WTC11 (cell line): ENCODE measurements at regions not wholly inside any gene's neighbourhood (a gene's known extent, or its start where the extent isn't known, plus 50 kb on each side); places are given as distances from the start of the nearest gene placed in this dataset.

Experiments
- ATAC-seq: fragments of 200-7000 bp; cut with Tn5 transposase; 2 replicates; pipeline ENCODE4 v1.10.0; 2021; ENCODE audit warnings: mild to moderate bottlenecking, moderate library complexity
- CTCF ChIA-PET: fragments of 300-600 bp; sonication (Branson Sonifier 250); formaldehyde crosslinking; loops from one replicate; lab custom pipeline; 2021; ENCODE audit warnings: antibody characterized with exemption; lab: Charles Lee
- POLR2A ChIA-PET: fragments of 350-600 bp; sonication (Branson Sonifier 250); formaldehyde crosslinking; loops from one replicate; lab custom pipeline; 2021; ENCODE audit warnings: antibody characterized with exemption; lab: Charles Lee
- DNase-seq: peaks from one replicate; pipeline ENCODE4 v3.0.0; 2021; ENCODE audit warnings: low spot score
- H3K27ac Mint-ChIP-seq: 2 replicates; pipeline ENCODE4 v1.8.0; 2021; ENCODE audit warnings: mixed read lengths
- H3K27me3 Mint-ChIP-seq: 2 replicates; pipeline ENCODE4 v1.8.0; 2021; ENCODE audit warnings: low read depth, mild to moderate bottlenecking, moderate library complexity, mixed read lengths
- H3K36me3 Mint-ChIP-seq: 2 replicates; pipeline ENCODE4 v1.8.0; 2021; ENCODE audit warnings: mixed read lengths
- H3K4me1 Mint-ChIP-seq: 2 replicates; pipeline ENCODE4 v1.8.0; 2022; ENCODE audit warnings: mixed read lengths
- H3K4me3 Mint-ChIP-seq: 2 replicates; pipeline ENCODE4 v1.8.0; 2021; ENCODE audit warnings: mild to moderate bottlenecking, moderate library complexity, mixed read lengths
- H3K9me3 Mint-ChIP-seq: 2 replicates; pipeline ENCODE4 v1.8.0; 2021; ENCODE audit warnings: mixed read lengths
- ATF1 ChIP-seq: sonication (generic); formaldehyde crosslinking; IDR thresholded peaks from 2 replicates; pipeline ENCODE4 v1.8.1; 2023; ENCODE audit warnings: mild to moderate bottlenecking, moderate library complexity, missing genetic modification reagents
- CREM ChIP-seq: sonication (generic); formaldehyde crosslinking; IDR thresholded peaks from 2 replicates; pipeline ENCODE4 v1.8.1; 2022; ENCODE audit warnings: mild to moderate bottlenecking, missing genetic modification reagents, moderate library complexity
- EMX1 ChIP-seq: fragments of 250-450 bp; sonication (Bioruptor Pico); IDR thresholded peaks from 2 replicates; pipeline ENCODE4 v1.8.0; 2021; ENCODE audit warnings: mild to moderate bottlenecking
- FOXP1 ChIP-seq: sonication (generic); formaldehyde crosslinking; IDR thresholded peaks from 2 replicates; pipeline ENCODE4 v1.8.0; 2022; ENCODE audit warnings: missing genetic modification reagents, mild to moderate bottlenecking, moderate library complexity, borderline replicate concordance
- GRHL2 ChIP-seq: fragments of 250-450 bp; sonication (Bioruptor Pico); IDR thresholded peaks from 2 replicates; pipeline ENCODE4 v1.8.0; 2022; ENCODE audit warnings: mild to moderate bottlenecking, moderate library complexity; ENCODE audit not compliant: insufficient replicate concordance, severe bottlenecking
- MYBL2 ChIP-seq: sonication (generic); formaldehyde crosslinking; IDR thresholded peaks from 2 replicates; pipeline ENCODE4 v1.8.1; 2023; ENCODE audit warnings: mild to moderate bottlenecking, moderate library complexity, missing genetic modification reagents
- NR2C2 ChIP-seq: sonication (generic); formaldehyde crosslinking; IDR thresholded peaks from 2 replicates; pipeline ENCODE4 v1.8.0; 2022; ENCODE audit warnings: mild to moderate bottlenecking, missing genetic modification reagents
- SOX15 ChIP-seq: fragments of 250-450 bp; sonication (Bioruptor Pico); IDR thresholded peaks from 2 replicates; pipeline ENCODE4 v1.9.0; 2021; ENCODE audit warnings: mild to moderate bottlenecking
- TEAD4 ChIP-seq: sonication (generic); formaldehyde crosslinking; IDR thresholded peaks from 2 replicates; pipeline ENCODE4 v1.8.0; 2022; ENCODE audit warnings: mild to moderate bottlenecking, missing genetic modification reagents
- ZBTB21 ChIP-seq: sonication (generic); formaldehyde crosslinking; IDR thresholded peaks from 2 replicates; pipeline ENCODE4 v1.8.1; 2023; ENCODE audit warnings: mild to moderate bottlenecking, missing genetic modification reagents, borderline replicate concordance
- ZNF121 ChIP-seq: sonication (generic); formaldehyde crosslinking; IDR thresholded peaks from 2 replicates; pipeline ENCODE4 v1.8.0; 2023; ENCODE audit warnings: missing genetic modification reagents
- ZNF219 ChIP-seq: sonication (generic); formaldehyde crosslinking; IDR thresholded peaks from 2 replicates; pipeline ENCODE4 v1.8.0; 2023; ENCODE audit warnings: missing genetic modification reagents, mild to moderate bottlenecking, borderline replicate concordance
- ZNF263 ChIP-seq: sonication (generic); formaldehyde crosslinking; IDR thresholded peaks from 2 replicates; pipeline ENCODE4 v1.8.1; 2022; ENCODE audit warnings: low read depth, mild to moderate bottlenecking, moderate library complexity, missing genetic modification reagents
- TF ChIP-seq, protein P1 (sequence below): fragments of 250-450 bp; sonication (Bioruptor Pico); IDR thresholded peaks from 2 replicates; pipeline ENCODE4 v1.9.0; 2021; ENCODE audit warnings: mild to moderate bottlenecking
- TF ChIP-seq, protein P2 (sequence below): sonication (generic); formaldehyde crosslinking; IDR thresholded peaks from 2 replicates; pipeline ENCODE4 v1.8.1; 2022; ENCODE audit warnings: mild to moderate bottlenecking, missing genetic modification reagents, moderate library complexity, borderline replicate concordance
- TF ChIP-seq, protein P3 (sequence below): sonication (generic); formaldehyde crosslinking; IDR thresholded peaks from 2 replicates; pipeline ENCODE4 v1.8.0; 2022; ENCODE audit warnings: mild to moderate bottlenecking, missing genetic modification reagents
- TF ChIP-seq, protein P4 (sequence below): sonication (generic); formaldehyde crosslinking; IDR thresholded peaks from 2 replicates; pipeline ENCODE4 v1.8.1; 2023; ENCODE audit warnings: mild to moderate bottlenecking, missing genetic modification reagents, moderate library complexity
- TF ChIP-seq, protein P5 (sequence below): sonication (generic); formaldehyde crosslinking; IDR thresholded peaks from 2 replicates; pipeline ENCODE4 v1.8.0; 2022; ENCODE audit warnings: mild to moderate bottlenecking, missing genetic modification reagents
- TF ChIP-seq, protein P6 (sequence below): sonication (generic); formaldehyde crosslinking; IDR thresholded peaks from 2 replicates; pipeline ENCODE4 v1.8.1; 2022; ENCODE audit warnings: missing genetic modification reagents, borderline replicate concordance
- TF ChIP-seq, protein P7 (sequence below): fragments of 200-600 bp; IDR thresholded peaks from 2 replicates; pipeline ENCODE4 v1.8.0; 2022; ENCODE audit warnings: antibody characterized with exemption
- TF ChIP-seq, protein P8 (sequence below): sonication (generic); formaldehyde crosslinking; conservative IDR thresholded peaks from 2 replicates; pipeline ENCODE4 v1.8.1; 2022; ENCODE audit warnings: mild to moderate bottlenecking, missing genetic modification reagents

DNA sequence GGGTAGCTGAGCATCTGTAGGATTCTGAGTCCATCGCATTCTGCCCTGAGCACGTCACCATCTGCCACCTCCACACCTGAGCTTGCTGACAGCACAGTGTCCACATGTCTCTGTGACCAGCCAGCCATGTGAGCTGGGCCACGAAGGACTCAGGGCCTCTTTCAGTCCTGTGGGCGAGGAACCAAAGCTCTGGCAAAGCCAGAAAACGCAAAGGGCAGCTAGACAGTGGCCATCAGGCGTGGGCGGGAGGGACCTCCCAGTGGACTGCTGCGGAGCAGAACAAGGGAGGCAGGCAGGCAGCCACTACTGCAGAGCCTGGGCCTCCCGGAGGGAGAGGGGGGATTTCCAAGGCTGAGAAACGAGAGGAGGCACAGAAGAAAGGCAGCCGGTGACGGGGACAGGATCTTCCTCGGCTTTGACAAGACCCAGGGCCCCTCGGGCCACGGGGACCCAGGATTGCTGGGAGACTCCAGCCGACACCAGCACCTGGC, 274.6 kb upstream of the SALL3 start (continued):
- TF ChIP-seq, protein P1, sequence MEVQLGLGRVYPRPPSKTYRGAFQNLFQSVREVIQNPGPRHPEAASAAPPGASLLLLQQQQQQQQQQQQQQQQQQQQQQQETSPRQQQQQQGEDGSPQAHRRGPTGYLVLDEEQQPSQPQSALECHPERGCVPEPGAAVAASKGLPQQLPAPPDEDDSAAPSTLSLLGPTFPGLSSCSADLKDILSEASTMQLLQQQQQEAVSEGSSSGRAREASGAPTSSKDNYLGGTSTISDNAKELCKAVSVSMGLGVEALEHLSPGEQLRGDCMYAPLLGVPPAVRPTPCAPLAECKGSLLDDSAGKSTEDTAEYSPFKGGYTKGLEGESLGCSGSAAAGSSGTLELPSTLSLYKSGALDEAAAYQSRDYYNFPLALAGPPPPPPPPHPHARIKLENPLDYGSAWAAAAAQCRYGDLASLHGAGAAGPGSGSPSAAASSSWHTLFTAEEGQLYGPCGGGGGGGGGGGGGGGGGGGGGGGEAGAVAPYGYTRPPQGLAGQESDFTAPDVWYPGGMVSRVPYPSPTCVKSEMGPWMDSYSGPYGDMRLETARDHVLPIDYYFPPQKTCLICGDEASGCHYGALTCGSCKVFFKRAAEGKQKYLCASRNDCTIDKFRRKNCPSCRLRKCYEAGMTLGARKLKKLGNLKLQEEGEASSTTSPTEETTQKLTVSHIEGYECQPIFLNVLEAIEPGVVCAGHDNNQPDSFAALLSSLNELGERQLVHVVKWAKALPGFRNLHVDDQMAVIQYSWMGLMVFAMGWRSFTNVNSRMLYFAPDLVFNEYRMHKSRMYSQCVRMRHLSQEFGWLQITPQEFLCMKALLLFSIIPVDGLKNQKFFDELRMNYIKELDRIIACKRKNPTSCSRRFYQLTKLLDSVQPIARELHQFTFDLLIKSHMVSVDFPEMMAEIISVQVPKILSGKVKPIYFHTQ = no peak
- TF ChIP-seq, protein P2, sequence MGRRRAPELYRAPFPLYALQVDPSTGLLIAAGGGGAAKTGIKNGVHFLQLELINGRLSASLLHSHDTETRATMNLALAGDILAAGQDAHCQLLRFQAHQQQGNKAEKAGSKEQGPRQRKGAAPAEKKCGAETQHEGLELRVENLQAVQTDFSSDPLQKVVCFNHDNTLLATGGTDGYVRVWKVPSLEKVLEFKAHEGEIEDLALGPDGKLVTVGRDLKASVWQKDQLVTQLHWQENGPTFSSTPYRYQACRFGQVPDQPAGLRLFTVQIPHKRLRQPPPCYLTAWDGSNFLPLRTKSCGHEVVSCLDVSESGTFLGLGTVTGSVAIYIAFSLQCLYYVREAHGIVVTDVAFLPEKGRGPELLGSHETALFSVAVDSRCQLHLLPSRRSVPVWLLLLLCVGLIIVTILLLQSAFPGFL (CRISPR knock-in tag) = no peak
- TF ChIP-seq, protein P3, sequence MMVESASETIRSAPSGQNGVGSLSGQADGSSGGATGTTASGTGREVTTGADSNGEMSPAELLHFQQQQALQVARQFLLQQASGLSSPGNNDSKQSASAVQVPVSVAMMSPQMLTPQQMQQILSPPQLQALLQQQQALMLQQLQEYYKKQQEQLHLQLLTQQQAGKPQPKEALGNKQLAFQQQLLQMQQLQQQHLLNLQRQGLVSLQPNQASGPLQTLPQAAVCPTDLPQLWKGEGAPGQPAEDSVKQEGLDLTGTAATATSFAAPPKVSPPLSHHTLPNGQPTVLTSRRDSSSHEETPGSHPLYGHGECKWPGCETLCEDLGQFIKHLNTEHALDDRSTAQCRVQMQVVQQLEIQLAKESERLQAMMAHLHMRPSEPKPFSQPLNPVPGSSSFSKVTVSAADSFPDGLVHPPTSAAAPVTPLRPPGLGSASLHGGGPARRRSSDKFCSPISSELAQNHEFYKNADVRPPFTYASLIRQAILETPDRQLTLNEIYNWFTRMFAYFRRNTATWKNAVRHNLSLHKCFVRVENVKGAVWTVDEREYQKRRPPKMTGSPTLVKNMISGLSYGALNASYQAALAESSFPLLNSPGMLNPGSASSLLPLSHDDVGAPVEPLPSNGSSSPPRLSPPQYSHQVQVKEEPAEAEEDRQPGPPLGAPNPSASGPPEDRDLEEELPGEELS (CRISPR knock-in tag) = no peak
- TF ChIP-seq, protein P4, sequence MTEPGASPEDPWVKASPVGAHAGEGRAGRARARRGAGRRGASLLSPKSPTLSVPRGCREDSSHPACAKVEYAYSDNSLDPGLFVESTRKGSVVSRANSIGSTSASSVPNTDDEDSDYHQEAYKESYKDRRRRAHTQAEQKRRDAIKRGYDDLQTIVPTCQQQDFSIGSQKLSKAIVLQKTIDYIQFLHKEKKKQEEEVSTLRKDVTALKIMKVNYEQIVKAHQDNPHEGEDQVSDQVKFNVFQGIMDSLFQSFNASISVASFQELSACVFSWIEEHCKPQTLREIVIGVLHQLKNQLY (CRISPR knock-in tag) = no peak
- TF ChIP-seq CREM (CRISPR knock-in tag) (no peak), GRHL2 (CRISPR knock-in tag) (no peak), ZNF219 (CRISPR knock-in tag) (no peak), TEAD4 (CRISPR knock-in tag) (no peak), FOXP1 (CRISPR knock-in tag) (no peak), EMX1 (no peak), NR2C2 (CRISPR knock-in tag) (no peak)
- TF ChIP-seq, all 79 proteins: peak for 0

DNA sequence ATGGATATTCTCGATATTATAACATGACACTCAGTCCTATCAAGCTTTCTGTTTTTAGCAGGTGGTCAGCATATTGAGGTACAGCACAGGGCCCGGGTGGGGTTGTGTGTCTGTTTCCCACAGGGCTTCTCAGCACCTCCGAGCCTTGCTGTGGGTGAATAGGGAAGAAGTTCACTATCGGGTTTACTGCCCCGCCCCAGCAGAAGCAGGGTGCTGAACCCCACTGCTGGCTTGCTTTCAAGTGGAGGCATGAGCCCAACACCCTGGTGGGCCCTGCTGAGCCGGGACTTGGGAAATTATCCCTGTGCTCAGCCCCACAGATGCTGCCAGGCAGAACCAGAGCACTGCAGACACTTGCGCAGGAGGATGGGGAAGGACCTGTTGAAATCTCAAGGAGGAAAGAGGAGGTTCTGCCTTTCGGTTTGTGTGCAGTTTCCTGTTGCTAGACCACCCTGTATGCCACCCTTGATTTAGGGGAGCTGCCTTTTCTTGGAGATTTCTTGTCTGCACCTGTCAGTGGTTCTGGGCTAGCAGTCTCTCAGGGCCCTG, 270.3 kb upstream of the SALL3 start:
- DNase-seq = no peak
- H3K27me3 Mint-ChIP-seq = peaks cover 3% of the 10 kb centered on the region
- ChIA-PET CTCF (no interaction called here), POLR2A (no interaction called here)
- H3K36me3 Mint-ChIP-seq = peaks cover 38% of the 10 kb centered on the region
- H3K4me1 Mint-ChIP-seq = no peaks in the 10 kb centered on the region
- H3K27ac Mint-ChIP-seq = no peak overlapping the region
- H3K4me3 Mint-ChIP-seq = no peak overlapping the region
- ATAC-seq = no peak
- peaks cover 43% of the 10 kb centered on the region for H3K9me3 Mint-ChIP-seq
- TF ChIP-seq ATF1 (CRISPR knock-in tag) (no peak), NR2C2 (CRISPR knock-in tag) (no peak), SOX15 (CRISPR knock-in tag) (no peak), ZNF263 (CRISPR knock-in tag) (no peak), TEAD4 (CRISPR knock-in tag) (no peak), ZNF121 (no peak), MYBL2 (no peak), ZBTB21 (CRISPR knock-in tag) (no peak)
- TF ChIP-seq, protein P5, sequence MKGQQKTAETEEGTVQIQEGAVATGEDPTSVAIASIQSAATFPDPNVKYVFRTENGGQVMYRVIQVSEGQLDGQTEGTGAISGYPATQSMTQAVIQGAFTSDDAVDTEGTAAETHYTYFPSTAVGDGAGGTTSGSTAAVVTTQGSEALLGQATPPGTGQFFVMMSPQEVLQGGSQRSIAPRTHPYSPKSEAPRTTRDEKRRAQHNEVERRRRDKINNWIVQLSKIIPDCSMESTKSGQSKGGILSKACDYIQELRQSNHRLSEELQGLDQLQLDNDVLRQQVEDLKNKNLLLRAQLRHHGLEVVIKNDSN (CRISPR knock-in tag) = no peak
- TF ChIP-seq, protein P6, sequence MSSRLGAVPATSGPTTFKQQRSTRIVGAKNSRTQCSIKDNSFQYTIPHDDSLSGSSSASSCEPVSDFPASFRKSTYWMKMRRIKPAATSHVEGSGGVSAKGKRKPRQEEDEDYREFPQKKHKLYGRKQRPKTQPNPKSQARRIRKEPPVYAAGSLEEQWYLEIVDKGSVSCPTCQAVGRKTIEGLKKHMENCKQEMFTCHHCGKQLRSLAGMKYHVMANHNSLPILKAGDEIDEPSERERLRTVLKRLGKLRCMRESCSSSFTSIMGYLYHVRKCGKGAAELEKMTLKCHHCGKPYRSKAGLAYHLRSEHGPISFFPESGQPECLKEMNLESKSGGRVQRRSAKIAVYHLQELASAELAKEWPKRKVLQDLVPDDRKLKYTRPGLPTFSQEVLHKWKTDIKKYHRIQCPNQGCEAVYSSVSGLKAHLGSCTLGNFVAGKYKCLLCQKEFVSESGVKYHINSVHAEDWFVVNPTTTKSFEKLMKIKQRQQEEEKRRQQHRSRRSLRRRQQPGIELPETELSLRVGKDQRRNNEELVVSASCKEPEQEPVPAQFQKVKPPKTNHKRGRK (CRISPR knock-in tag) = no peak
- TF ChIP-seq, protein P4 (CRISPR knock-in tag) = no peak
- TF ChIP-seq, protein P7, sequence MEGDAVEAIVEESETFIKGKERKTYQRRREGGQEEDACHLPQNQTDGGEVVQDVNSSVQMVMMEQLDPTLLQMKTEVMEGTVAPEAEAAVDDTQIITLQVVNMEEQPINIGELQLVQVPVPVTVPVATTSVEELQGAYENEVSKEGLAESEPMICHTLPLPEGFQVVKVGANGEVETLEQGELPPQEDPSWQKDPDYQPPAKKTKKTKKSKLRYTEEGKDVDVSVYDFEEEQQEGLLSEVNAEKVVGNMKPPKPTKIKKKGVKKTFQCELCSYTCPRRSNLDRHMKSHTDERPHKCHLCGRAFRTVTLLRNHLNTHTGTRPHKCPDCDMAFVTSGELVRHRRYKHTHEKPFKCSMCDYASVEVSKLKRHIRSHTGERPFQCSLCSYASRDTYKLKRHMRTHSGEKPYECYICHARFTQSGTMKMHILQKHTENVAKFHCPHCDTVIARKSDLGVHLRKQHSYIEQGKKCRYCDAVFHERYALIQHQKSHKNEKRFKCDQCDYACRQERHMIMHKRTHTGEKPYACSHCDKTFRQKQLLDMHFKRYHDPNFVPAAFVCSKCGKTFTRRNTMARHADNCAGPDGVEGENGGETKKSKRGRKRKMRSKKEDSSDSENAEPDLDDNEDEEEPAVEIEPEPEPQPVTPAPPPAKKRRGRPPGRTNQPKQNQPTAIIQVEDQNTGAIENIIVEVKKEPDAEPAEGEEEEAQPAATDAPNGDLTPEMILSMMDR = no peak
- TF ChIP-seq, protein P8, sequence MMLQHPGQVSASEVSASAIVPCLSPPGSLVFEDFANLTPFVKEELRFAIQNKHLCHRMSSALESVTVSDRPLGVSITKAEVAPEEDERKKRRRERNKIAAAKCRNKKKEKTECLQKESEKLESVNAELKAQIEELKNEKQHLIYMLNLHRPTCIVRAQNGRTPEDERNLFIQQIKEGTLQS (CRISPR knock-in tag) = no peak
